Activated T-helper 1 cell treated with Interleukin-2 at 50 U/mL for 16 hours (primary cell): ENCODE measurements at regions not wholly inside any gene's neighbourhood (a gene's known extent, or its start where the extent isn't known, plus 50 kb on each side); places are given as distances from the start of the nearest gene placed in this dataset.
A peak's percentile ranks its signal among the peaks of the same experiment; 100 is the strongest.

ENCODE experiments used
- DNase-seq: peaks from one replicate; pipeline ENCODE4 v3.0.0-alpha.2; 2020; ENCODE audit warnings: low read depth

DNA sequence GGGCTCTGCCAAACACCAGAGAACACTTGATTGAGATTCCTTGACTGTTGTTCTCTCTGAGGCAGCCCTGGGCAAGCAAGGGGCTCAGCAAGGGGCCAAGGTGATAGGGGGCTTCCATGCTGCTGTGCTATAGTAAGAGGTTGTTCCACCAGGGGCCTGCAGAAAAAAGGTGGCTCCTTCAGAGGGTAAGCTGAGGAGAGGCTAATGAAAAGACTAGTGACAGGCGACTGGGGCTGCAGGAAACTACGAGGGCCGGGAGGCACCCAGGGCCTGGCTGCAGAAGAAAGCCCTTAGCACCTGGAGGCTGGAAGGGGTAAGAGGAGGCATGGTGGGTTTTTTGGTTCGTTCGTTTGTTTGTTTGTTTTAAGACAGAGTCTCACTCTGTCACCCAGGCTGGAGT lies 88.0 kb upstream of the CTNNA1 start:
- DNase-seq = no peak

DNA sequence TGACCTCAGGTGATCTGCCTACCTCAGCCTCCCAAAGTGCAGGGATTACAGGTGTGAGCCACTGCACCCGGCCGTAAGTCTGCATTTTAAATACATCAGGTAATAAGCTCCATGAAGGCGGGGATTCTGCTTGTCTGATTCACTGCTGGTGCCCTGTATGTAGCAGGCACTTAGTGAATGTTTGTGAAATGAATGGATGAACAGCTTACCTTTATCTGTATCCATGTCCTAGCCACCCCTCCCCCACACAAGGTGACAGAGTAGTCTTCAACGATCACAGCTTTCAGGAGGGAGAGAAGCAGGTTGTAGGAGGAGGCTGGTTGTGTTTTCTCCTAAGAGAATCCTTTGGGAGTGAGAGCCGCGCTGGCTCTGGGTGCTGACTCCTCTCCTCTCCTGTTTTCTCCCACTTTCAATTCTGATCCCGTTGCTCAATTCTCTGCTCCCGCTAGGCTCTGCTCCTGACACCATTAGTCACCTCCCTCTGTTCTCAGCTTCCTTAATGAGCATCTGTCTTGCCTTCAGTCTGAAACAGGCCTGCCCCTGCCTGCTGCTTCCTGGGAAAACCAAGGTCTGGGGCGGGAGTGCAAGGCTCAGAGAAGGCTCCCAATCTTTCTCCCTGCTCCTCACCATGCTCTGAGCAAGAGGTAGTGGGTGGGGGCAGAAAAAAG lies 88.8 kb upstream of the CTNNA1 start:
- no peak for DNase-seq

DNA sequence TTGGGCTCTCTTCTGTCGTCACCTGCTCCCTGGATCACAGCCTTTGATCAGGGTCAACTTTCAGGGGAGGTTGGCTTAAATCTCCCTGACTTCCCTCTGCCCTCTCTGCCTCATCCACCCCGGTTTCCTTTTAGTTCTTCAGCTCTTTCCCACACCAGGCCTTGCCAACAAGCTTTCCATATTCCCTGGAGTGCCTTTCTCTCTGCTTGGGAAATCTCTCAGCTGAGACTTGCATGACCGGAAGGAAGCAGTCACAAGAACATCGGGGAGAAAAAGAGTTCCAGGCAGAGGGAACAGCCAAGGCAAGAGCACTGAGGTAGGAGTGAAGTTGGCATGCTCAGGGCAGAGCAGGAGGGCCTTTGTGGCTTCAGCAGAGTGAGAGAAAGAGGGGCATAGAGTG lies 88.4 kb upstream of the HSPA9 start:
- DNase-seq = no peak

GRCh38 chr5:138663009-138663408 lies 87.8 kb upstream of the HSPA9 start:
- no peak for DNase-seq

DNA sequence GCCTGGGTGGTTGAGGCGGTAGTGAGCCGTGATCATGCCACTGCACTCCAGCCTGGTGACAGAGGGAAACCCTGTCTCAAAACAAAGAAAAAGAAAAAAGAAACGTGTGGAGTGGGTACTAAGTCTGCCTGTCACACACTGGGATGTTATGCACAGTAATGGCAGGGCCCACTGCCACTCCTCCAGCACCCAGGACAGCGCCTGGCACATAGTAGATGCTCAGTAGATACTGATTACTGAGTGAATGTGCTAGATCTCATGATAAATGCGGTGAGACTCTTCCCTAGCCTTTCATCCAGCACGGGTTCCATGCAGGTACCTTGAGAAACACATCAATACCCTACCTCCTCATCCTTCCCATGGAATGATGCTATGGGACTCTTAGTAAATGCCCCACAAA lies 87.4 kb upstream of the HSPA9 start:
- no peak for DNase-seq

- DNase-seq = no peak
Measured at GRCh38 chr5:138661991-138662434, 86.8 kb upstream of the HSPA9 start.

DNA sequence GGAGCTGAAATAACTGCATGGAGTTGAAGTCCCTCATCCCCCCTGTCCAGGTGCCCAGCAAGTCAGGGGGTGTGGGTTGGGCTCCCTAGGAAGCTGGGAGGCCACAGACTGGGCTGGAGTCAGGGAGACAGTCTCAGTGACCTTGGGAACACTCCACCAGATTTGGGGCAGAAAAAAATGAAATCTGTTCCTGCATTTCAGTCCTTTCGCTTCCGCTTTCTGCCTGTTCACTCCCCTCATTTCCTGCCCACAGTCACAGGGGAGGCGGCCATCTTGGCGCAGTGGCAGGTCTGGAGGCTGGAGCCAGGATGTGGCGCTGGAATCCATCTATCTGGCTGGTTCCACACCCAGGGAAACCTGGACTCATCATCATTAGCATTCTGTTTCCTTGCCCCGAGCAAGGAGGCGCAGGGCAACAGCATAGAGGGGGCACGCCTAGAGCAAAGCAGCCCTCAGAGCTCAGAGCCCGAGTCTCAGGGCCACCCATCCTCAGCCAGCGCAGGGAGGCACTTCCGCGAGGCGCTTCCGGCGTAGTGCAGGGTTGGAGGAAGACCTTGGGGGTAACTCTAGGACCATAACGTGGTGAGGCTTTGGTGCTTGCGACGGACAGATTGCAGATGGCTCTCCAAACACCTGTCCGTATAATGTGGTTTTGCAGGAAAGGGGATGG lies 86.2 kb upstream of the HSPA9 start:
- DNase-seq = no peak

GRCh38 chr5:138660051-138660572 lies 84.9 kb upstream of the HSPA9 start:
- no peak for DNase-seq

DNA sequence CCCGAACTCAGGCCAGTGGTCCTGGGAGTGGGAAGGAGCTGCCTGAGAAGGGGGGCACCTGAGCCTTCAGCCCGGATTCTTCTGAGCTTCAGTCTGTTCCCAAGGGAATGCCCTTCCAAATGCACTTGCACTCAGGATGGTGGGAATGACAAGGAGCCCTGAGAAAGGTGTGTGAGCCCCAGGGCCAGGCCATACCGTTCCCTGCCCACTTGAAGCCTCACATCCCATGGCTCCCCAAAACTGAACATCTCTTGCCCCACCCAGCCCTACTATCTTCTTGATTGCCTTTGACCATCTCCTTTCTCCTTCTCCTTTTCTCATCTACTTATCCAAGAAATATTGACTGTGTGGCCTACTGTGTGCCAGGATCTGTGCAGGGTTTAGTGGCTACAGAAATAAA lies 84.4 kb upstream of the HSPA9 start:
- DNase-seq = no peak

- no peak for DNase-seq
Measured at GRCh38 chr5:138659121-138659520, 83.9 kb upstream of the HSPA9 start.

- no peak for DNase-seq
Measured at GRCh38 chr5:138658676-138659075, 83.5 kb upstream of the HSPA9 start.

DNA sequence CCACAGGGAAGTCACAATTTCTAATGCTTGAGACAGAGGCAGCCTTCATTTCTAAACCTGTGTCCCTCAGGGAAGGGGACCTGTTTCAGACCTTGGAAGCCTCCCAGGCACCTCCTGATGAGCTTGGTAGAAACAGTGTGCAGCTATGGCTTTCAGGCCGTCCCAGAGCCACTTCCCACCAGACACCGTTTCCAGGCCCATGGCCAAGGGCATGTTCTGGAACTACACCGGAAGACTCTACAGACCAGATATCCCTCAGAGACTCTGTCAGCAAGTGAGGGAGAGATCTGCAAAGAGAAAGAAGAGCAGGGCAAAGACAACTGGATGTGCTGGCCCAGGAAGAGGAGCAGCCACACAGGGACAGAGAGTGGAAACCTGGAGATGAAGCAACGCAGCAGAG lies 82.2 kb upstream of the HSPA9 start:
- no peak for DNase-seq

- no peak for DNase-seq
Measured at GRCh38 chr5:138656916-138657315, 81.7 kb upstream of the HSPA9 start.

GRCh38 chr5:138655530-138656190 lies 80.5 kb upstream of the HSPA9 start:
- DNase-seq = no peak

- peak; percentile 20 for DNase-seq
Measured at GRCh38 chr5:138654281-138654867, 79.2 kb upstream of the HSPA9 start.

GRCh38 chr5:138653502-138653901 lies 78.3 kb upstream of the HSPA9 start:
- no peak for DNase-seq

DNA sequence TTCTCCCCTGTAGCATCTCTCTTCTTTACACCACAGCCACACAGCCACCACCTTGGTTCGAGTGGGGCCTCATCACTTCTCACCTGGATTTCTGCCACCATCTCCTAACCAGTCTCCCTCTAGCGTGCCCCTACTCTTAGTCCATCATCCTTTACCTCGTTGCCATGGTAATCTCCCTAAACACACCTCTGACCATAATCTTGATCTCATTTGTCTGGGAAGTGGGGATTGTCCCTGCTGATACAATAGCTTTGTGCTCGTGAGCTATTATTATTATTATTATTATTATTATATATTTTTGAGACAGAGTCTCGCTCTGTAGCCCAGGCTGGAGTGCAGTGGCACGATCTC lies 76.5 kb upstream of the HSPA9 start:
- no peak for DNase-seq

DNA sequence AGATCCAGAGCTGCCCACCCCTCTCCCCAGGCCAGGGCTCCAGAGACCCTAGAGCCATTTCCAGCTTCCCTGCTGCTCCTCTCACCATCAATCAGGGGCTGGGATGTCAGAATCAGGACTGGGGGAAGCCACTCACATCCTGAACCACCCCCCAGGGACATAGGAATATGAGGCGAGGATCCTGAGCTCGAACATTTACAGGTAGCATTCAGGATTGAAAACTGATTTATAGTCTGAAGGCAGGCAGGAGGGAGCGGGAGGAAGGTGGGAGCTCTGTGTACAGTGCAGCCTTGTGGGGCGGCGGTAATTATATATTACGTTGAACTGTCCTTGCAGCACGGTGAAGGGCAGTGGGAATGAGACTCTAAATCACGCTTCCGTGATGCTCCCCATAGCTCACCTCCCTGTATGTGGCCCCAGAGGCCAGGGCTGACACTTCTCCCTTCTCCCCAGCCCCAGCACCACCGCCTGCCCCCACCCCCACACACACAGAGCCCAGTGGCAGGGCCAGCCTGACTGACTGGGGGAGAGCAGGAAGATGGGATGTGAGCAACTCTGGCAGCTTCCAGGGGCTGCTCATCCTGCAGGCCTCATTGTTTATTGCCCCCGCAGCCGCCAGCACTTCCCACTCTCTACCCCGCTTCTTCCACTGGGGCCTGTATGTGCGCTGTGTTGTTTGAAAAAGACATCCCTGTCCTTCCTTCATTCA lies 76.0 kb upstream of the HSPA9 start:
- no peak for DNase-seq

DNA sequence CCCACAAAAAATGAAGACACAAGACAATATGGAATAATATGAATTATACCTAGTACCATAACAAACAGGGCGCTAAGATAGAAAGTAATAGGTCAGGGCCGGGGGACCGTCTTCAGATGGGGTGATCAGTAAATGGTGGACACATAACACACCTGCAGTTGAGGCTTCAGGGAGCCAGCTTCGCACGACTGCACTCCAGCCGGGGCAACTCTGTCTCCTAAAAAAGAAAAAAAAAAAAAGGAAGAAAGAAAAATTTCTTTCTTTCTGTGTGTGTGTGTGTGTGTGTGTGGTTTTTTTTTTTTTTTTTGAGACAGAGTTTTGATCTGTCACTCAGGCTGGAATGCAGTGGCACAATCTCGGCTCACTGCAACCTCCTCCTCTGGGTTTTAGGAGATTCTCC lies 75.0 kb upstream of the HSPA9 start:
- DNase-seq = no peak

DNA sequence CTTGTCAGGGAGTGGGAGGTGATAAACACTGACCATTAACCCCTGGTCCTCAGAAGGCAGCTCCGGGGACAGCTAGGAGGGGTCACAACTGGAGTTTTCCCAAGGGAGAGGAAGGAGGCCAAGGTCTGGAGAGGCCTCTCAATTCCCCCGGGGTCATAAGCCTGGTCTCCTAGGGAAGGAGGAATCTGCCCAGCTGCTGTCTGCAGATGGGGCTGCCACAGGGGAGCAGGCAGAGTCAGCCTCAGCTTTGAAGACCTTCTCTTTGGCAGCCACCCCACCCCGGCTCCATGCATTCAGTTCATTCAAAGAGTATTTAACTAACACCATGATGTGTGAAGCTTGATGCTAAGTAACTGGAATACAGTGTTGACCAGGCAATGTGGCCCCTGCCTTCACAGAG lies 74.6 kb upstream of the HSPA9 start:
- no peak for DNase-seq

GRCh38 chr5:138649316-138649720 lies 74.1 kb upstream of the HSPA9 start:
- no peak for DNase-seq

DNA sequence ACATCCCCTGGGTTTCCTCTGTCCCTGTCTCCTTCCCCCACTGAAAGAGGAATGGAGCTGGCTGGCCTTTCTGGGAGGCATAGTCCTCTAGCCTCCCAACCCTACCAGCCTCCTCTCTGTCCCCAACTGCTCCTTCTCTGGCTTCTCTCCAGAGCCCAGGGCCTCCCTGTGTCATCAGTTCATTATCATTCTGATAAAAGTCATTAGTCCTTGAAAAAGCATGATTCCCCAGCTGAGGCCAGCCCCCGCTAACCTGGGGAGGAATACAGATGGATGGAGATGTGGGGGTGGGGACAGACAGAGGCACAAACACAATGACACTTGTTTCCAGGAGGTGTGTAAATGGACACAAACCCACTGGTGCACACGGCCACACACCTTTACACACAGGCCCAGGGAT lies 73.6 kb upstream of the HSPA9 start:
- DNase-seq = no peak
